Fibroblast of lung (primary cell): ENCODE measurements at regions not wholly inside any gene's neighbourhood (a gene's known extent, or its start where the extent isn't known, plus 50 kb on each side); places are given as distances from the start of the nearest gene placed in this dataset.

ENCODE experiments used
- EZH2 ChIP-seq: IDR thresholded peaks from 2 replicates; pipeline ENCODE4 v1.5.1; 2012; ENCODE audit warnings: low read length, control low read depth, mild to moderate bottlenecking; ENCODE audit errors: missing control alignments
- TF ChIP-seq, protein P1 (sequence below), 2 donors: IDR thresholded peaks in 1 of 2; conservative IDR thresholded peaks in 1 of 2; 1 replicate in 1 of 2; 2 replicates in 1 of 2; pipeline ENCODE4 v1.5.1; 2011 to 2012; ENCODE audit warnings: low read length in 2 of 2, control low read depth in 1 of 2, inconsistent platforms in 1 of 2, low read depth in 1 of 2, mild to moderate bottlenecking in 1 of 2

DNA sequence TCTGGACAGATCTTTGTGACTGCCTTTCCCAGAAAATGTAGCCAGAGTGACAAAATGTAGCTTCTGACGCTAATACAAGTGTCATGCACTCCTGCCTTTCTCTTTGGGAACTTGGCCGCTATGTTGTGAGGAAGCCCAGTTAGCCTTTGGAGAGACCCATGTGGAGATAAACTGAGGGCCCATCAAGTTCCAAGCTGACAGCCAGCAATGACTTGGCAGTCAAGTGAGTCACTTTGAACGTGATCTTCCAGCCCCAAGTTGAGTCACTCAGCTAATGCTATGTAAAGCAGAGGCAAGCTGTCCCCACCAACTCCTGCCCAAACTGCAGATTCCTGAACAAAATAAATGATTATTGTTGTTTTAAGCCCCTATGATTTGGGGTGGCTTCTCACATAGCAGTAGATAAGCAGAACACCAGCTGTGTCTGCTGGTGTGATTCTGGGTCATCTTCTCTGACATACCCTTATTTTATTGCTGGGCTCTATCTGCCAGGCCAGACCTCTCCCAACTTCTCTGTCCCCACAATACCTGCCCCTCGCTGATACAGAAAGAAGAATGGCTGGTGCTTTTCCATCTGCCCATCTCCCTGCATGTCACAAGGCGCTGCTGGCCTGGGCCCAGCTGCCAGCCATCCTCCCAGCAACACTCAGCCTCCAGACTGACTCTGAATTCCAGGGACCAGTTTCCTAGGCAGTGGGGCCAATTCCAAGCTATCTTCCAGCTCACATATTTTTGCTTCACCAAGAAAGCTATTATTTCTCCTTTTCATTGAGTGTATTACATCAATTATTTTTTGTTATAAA is 274.8 kb downstream of the LRFN2 start:
- TF ChIP-seq, protein P1, sequence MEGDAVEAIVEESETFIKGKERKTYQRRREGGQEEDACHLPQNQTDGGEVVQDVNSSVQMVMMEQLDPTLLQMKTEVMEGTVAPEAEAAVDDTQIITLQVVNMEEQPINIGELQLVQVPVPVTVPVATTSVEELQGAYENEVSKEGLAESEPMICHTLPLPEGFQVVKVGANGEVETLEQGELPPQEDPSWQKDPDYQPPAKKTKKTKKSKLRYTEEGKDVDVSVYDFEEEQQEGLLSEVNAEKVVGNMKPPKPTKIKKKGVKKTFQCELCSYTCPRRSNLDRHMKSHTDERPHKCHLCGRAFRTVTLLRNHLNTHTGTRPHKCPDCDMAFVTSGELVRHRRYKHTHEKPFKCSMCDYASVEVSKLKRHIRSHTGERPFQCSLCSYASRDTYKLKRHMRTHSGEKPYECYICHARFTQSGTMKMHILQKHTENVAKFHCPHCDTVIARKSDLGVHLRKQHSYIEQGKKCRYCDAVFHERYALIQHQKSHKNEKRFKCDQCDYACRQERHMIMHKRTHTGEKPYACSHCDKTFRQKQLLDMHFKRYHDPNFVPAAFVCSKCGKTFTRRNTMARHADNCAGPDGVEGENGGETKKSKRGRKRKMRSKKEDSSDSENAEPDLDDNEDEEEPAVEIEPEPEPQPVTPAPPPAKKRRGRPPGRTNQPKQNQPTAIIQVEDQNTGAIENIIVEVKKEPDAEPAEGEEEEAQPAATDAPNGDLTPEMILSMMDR (conservative IDR thresholded peaks at IDR 0.05 in 1 of 2, IDR thresholded peaks at IDR 0.05 in 1 of 2; ENCODE audit: low read depth in 1 of 2, low read length in 2 of 2): no peak
- TF ChIP-seq EZH2: no peak
